Activated CD4-positive, alpha-beta T cell treated with anti-CD3 and anti-CD28 coated beads, Interleukin-2, Interleukin-4, amounts not matched to agents 100 ng/mL and 50 ng/mL, durations not matched to agents 16 hours and 8 hours (primary cell): ENCODE measurements at regions not wholly inside any gene's neighbourhood (a gene's known extent, or its start where the extent isn't known, plus 50 kb on each side); places are given as distances from the start of the nearest gene placed in this dataset.

ENCODE experiments used
- DNase-seq: peaks from one replicate; pipeline ENCODE4 v3.0.0-alpha.2; 2020; ENCODE audit warnings: low spot score

- no peak for DNase-seq
Observed at GRCh38 chr6:87908978-87909811, 138.4 kb upstream of the SPACA1 start.

- peak; percentile 61 for DNase-seq
Observed at GRCh38 chr6:87907521-87907920, 140.1 kb upstream of the SPACA1 start.

- no peak for DNase-seq
Observed at GRCh38 chr6:87905101-87905641, 142.5 kb upstream of the SPACA1 start.

GRCh38 chr6:87904011-87904410, 143.6 kb upstream of the SPACA1 start:
- DNase-seq, result no peak

- no peak for DNase-seq
Observed at GRCh38 chr6:87903323-87903722, 144.3 kb upstream of the SPACA1 start.

- no peak for DNase-seq
Observed at GRCh38 chr6:87902383-87902782, 145.3 kb upstream of the SPACA1 start.

GRCh38 chr6:87901613-87902012, 146.0 kb upstream of the SPACA1 start:
- DNase-seq, result no peak

GRCh38 chr6:87900160-87900698, 147.4 kb upstream of the SPACA1 start:
- DNase-seq, result no peak

- DNase-seq, result no peak
Observed at GRCh38 chr6:87899499-87900147, 148.0 kb upstream of the SPACA1 start.

GRCh38 chr6:87897663-87898062, 150.0 kb upstream of the SPACA1 start:
- DNase-seq, result no peak

- DNase-seq, result no peak
Observed at GRCh38 chr6:87897013-87897412, 150.6 kb upstream of the SPACA1 start.

GRCh38 chr6:87887266-87887665, 160.4 kb upstream of the SPACA1 start:
- DNase-seq, result no peak

- no peak for DNase-seq
Observed at GRCh38 chr6:87884203-87884602, 163.4 kb upstream of the SPACA1 start.

- peak; percentile 2 for DNase-seq
Observed at GRCh38 chr6:87881342-87881895, 166.2 kb upstream of the SPACA1 start.

- DNase-seq, result no peak
Observed at GRCh38 chr6:87879132-87879861, 168.3 kb upstream of the SPACA1 start.

GRCh38 chr6:87875781-87876180, 171.9 kb upstream of the SPACA1 start:
- DNase-seq, result no peak

- DNase-seq, result no peak
Observed at GRCh38 chr6:87873556-87873955, 171.5 kb upstream of the AKIRIN2 start.

GRCh38 chr6:87870556-87870955, 168.5 kb upstream of the AKIRIN2 start:
- no peak for DNase-seq

- DNase-seq, result no peak
Observed at GRCh38 chr6:87869064-87869905, 167.3 kb upstream of the AKIRIN2 start.

GRCh38 chr6:87860902-87861301, 158.9 kb upstream of the AKIRIN2 start:
- DNase-seq, result no peak

GRCh38 chr6:87858440-87858839, 156.4 kb upstream of the AKIRIN2 start:
- no peak for DNase-seq
